Progenitor cell of endocrine pancreas (in vitro differentiated cells): ENCODE measurements at regions not wholly inside any gene's neighbourhood (a gene's known extent, or its start where the extent isn't known, plus 50 kb on each side); places are given as distances from the start of the nearest gene placed in this dataset.
"Not testable (repeated sequence)": the region's sequence is repeated elsewhere in the genome, so short reads cannot be mapped to it uniquely, and the experiment has no call there.

Experiments used
- DNase-seq: peaks from one replicate; pipeline ENCODE4 v3.0.0; 2021; ENCODE audit warnings: low spot score; ENCODE audit not compliant: unreplicated experiment
- H3K27ac Mint-ChIP-seq: 2 replicates; pipeline ENCODE4 v1.8.0; 2021; ENCODE audit warnings: mild to moderate bottlenecking, moderate library complexity, mixed read lengths
- H3K27me3 Mint-ChIP-seq: 2 replicates; pipeline ENCODE4 v1.8.0; 2021; ENCODE audit warnings: mixed read lengths
- H3K36me3 Mint-ChIP-seq: 2 replicates; pipeline ENCODE4 v1.8.0; 2022; ENCODE audit warnings: mixed read lengths; ENCODE audit not compliant: insufficient read depth
- H3K4me1 Mint-ChIP-seq: 2 replicates; pipeline ENCODE4 v1.8.0; 2021; ENCODE audit warnings: low read depth, mixed read lengths
- H3K4me3 Mint-ChIP-seq: 2 replicates; pipeline ENCODE4 v1.8.0; 2021; ENCODE audit warnings: low read depth, mild to moderate bottlenecking, moderate library complexity, mixed read lengths
- H3K9me3 Mint-ChIP-seq: 2 replicates; pipeline ENCODE4 v1.8.0; 2021; ENCODE audit warnings: low read depth, mixed read lengths
- CTCF ChIP-seq: fragments of 200-600 bp; sonication (generic); IDR thresholded peaks from one replicate; pipeline ENCODE4 v1.5.0; 2021; ENCODE audit warnings: antibody characterized with exemption, mild to moderate bottlenecking; ENCODE audit not compliant: unreplicated experiment

DNA sequence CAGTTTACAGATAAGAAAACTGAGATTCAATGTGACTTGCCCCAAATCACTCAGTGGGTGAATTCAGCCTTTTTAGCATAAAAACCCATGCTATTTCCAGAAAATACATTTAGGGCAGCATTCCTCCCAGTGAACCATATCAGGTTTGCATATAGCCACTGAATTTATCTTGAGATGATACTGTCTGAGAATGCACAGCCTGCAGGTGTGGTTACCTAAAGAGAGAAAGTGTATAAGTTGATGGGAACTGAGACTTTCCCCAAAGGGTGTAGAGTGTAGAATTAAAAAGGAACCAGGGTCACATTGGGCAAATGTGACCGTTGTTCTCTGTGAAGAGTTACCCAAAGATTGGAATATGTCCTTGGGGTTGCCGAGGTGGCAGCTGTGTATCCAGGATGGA lies 100.0 kb upstream of the PIK3R1 start:
- no peak for TF ChIP-seq CTCF
- H3K4me1 Mint-ChIP-seq, result peaks cover 17% of the 10 kb centered on the region
- no peaks in the 10 kb centered on the region for H3K36me3 Mint-ChIP-seq
- peaks cover 13% of the 10 kb centered on the region for H3K27me3 Mint-ChIP-seq
- no peaks in the 10 kb centered on the region for H3K9me3 Mint-ChIP-seq
- no peak overlapping the region for H3K4me3 Mint-ChIP-seq
- DNase-seq, result no peak
- no peak overlapping the region for H3K27ac Mint-ChIP-seq

DNA sequence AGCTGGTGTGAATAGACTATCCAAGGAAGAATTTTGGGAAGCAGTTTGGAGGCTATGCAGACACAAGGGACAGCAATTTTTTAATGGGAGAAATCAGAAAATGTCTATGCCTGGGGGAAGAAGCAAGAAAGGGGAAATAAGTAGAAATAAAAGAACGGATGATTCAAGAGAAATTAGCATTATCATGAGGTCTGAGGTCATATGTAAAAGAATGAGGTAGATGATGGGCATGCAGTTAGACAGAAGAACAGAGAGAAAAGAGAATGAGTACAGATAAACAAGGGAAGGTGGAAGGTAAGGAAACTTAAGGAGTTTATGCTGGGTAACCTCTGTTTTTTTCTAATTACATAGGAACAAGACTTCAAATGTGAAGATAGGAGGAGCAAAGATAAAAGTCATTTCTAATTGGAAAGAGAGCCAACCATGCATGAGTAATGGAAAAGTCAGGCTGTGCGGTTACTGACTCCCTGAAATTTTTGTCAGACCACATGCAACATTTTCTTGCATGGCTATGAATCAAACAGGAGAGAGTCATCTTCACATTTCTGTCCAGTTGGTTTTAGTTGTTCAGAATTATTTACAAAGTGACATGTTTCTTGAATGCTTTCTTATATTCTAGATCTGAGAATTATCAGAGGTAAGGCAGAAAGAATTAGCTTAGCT lies 101.0 kb upstream of the PIK3R1 start:
- H3K27me3 Mint-ChIP-seq, result peaks cover 13% of the 10 kb centered on the region
- no peak overlapping the region for H3K4me3 Mint-ChIP-seq
- no peaks in the 10 kb centered on the region for H3K36me3 Mint-ChIP-seq
- no peak for TF ChIP-seq CTCF
- peaks cover 23% of the 10 kb centered on the region for H3K4me1 Mint-ChIP-seq
- H3K9me3 Mint-ChIP-seq, result no peaks in the 10 kb centered on the region
- no peak overlapping the region for H3K27ac Mint-ChIP-seq
- DNase-seq, result no peak

DNA sequence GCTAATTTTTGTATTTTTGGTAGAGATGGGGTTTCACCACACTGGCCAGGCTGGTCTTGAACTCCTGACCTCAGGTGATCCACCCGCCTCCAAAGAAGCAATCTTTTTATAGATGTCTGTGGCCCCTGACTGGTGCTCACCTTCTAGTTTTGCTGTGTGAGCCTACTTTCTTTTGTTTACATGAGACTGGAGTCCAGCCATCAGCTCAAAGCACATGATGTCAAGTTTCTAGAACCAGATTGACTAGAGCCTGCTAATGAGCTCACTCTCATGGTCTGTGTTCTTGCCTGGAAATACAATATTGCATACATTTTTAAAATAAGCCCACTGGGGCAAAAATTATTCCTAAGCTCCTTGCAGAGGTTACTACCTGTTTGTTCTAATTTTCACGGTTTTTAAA lies 102.9 kb upstream of the PIK3R1 start:
- Mint-ChIP-seq H3K27ac (no peak overlapping the region), H3K4me3 (no peak overlapping the region), H3K9me3 (no peaks in the 10 kb centered on the region), H3K27me3 (peaks cover 13% of the 10 kb centered on the region), H3K4me1 (peaks cover 29% of the 10 kb centered on the region), H3K36me3 (no peaks in the 10 kb centered on the region)
- no peak for TF ChIP-seq CTCF
- DNase-seq, result no peak

- no peak overlapping the region for H3K4me3 Mint-ChIP-seq
- H3K27ac Mint-ChIP-seq, result no peak overlapping the region
Measured at GRCh38 chr5:68110894-68111293, 104.7 kb upstream of the PIK3R1 start.

DNA sequence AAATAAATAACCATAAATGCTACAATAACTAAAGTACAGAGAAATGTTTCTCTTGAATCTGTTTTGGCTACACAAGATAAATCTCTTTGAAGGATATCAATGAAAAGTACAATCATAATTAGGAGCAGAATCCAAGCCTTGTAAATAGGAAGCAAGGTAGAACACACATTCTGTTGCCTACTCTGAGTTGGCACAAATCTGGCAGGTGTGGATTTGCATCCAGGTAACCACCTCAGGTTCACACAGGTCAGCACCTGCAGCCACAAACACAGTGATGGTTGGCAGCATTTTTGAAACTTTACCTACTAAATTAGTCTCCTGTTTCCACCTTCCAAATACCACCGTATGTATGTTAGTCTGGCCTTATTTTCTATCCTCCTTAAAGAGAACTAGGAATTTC lies 105.3 kb upstream of the PIK3R1 start:
- H3K27me3 Mint-ChIP-seq, result peaks cover 13% of the 10 kb centered on the region
- H3K9me3 Mint-ChIP-seq, result peaks cover 3% of the 10 kb centered on the region
- no peak overlapping the region for H3K4me3 Mint-ChIP-seq
- H3K36me3 Mint-ChIP-seq, result peaks cover 6% of the 10 kb centered on the region
- no peak overlapping the region for H3K27ac Mint-ChIP-seq
- peaks cover 15% of the 10 kb centered on the region for H3K4me1 Mint-ChIP-seq
- DNase-seq, result no peak
- no peak for TF ChIP-seq CTCF

More at GRCh38 chr5:68110894-68111293, 104.7 kb upstream of the PIK3R1 start:
- TF ChIP-seq CTCF, result no peak
- H3K4me1 Mint-ChIP-seq, result peaks cover 18% of the 10 kb centered on the region
- peaks cover 3% of the 10 kb centered on the region for H3K9me3 Mint-ChIP-seq
- peaks cover 6% of the 10 kb centered on the region for H3K36me3 Mint-ChIP-seq
- H3K27me3 Mint-ChIP-seq, result peaks cover 13% of the 10 kb centered on the region
- DNase-seq, result no peak

GRCh38 chr5:68104217-68104616 lies 111.3 kb upstream of the PIK3R1 start:
- not testable (repeated sequence) for H3K4me3 Mint-ChIP-seq, H3K27ac Mint-ChIP-seq, H3K36me3 Mint-ChIP-seq, H3K27me3 Mint-ChIP-seq, DNase-seq
- Mint-ChIP-seq H3K9me3 (peaks cover 10% of the 10 kb centered on the region), H3K4me1 (peaks cover 10% of the 10 kb centered on the region)

DNA sequence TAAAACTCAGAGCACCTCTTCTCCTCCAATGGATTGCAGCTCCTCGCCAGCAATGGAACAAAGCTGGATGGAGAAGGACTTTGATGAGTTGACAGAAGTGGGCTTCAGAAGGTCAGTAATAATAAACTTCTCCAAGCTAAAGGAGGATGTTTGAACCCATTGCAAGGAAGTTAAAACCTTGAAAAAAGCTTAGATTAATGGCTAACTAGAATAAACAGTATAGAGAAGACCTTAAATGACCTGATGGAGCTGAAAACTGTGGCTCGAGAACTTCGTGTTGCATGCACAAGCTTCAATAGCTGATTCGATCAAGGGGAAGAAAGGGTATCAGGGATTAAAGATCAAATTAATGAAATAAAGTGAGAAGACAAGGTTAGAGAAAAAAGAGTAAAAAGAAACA lies 112.3 kb upstream of the PIK3R1 start:
- peaks cover 10% of the 10 kb centered on the region for H3K9me3 Mint-ChIP-seq
- H3K4me3 Mint-ChIP-seq, H3K27ac Mint-ChIP-seq, H3K36me3 Mint-ChIP-seq, H3K27me3 Mint-ChIP-seq, DNase-seq, H3K4me1 Mint-ChIP-seq: not testable (repeated sequence)
